OCI-LY3 (cell line): ENCODE measurements at regions not wholly inside any gene's neighbourhood (a gene's known extent, or its start where the extent isn't known, plus 50 kb on each side); places are given as distances from the start of the nearest gene placed in this dataset.

Experiments
- EZH2phosphoT487 ChIP-seq: fragments of 200-600 bp; shearing (Covaris generic); IDR thresholded peaks from 2 replicates; pipeline ENCODE4 v1.6.1; 2018; ENCODE audit warnings: antibody characterized with exemption, mixed run types, low read depth
- TF ChIP-seq, protein P1 (sequence below): fragments of 200-600, 300-600 bp; sonication (generic); IDR thresholded peaks from 2 replicates; pipeline ENCODE4 v1.5.1; 2014; ENCODE audit warnings: antibody characterized with exemption, low read length, low read depth

- no peak for TF ChIP-seq EZH2phosphoT487
- TF ChIP-seq, protein P1, sequence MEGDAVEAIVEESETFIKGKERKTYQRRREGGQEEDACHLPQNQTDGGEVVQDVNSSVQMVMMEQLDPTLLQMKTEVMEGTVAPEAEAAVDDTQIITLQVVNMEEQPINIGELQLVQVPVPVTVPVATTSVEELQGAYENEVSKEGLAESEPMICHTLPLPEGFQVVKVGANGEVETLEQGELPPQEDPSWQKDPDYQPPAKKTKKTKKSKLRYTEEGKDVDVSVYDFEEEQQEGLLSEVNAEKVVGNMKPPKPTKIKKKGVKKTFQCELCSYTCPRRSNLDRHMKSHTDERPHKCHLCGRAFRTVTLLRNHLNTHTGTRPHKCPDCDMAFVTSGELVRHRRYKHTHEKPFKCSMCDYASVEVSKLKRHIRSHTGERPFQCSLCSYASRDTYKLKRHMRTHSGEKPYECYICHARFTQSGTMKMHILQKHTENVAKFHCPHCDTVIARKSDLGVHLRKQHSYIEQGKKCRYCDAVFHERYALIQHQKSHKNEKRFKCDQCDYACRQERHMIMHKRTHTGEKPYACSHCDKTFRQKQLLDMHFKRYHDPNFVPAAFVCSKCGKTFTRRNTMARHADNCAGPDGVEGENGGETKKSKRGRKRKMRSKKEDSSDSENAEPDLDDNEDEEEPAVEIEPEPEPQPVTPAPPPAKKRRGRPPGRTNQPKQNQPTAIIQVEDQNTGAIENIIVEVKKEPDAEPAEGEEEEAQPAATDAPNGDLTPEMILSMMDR, result no peak
Observed at GRCh38 chr17:79233916-79234551, 159.4 kb downstream of the ENGASE start.
